Upper lobe of right lung (tissue), 1 donor: ENCODE measurements at regions not wholly inside any gene's neighbourhood (a gene's known extent, or its start where the extent isn't known, plus 50 kb on each side); places are given as distances from the start of the nearest gene placed in this dataset.

Source experiments
- ATAC-seq: fragments of 200-7000 bp; cut with Tn5 transposase; one replicate; pipeline ENCODE4 v1.9.1; 2020; ENCODE audit warnings: mild to moderate bottlenecking, moderate library complexity
- DNase-seq: peaks from one replicate; pipeline ENCODE4 v3.0.0-alpha.2; 2020
- H3K27ac ChIP-seq: fragments of 200-600 bp; one replicate; pipeline ENCODE4 v1.8.0; 2022
- H3K27me3 ChIP-seq: fragments of 200-600 bp; one replicate; pipeline ENCODE4 v1.8.0; 2022; ENCODE audit warnings: mild to moderate bottlenecking
- H3K36me3 ChIP-seq: fragments of 200-600 bp; one replicate; pipeline ENCODE4 v1.8.0; 2022
- H3K4me1 ChIP-seq: fragments of 200-600 bp; one replicate; pipeline ENCODE4 v1.8.0; 2022
- H3K4me3 ChIP-seq: fragments of 200-600 bp; one replicate; pipeline ENCODE4 v1.8.0; 2022; ENCODE audit warnings: mild to moderate bottlenecking
- H3K9me3 ChIP-seq: fragments of 200-600 bp; one replicate; pipeline ENCODE4 v1.8.0; 2022
- CTCF ChIP-seq: fragments of 200-600 bp; IDR thresholded peaks from one replicate; pipeline ENCODE4 v1.8.0; 2022; ENCODE audit warnings: antibody characterized with exemption
- intact Hi-C: fragments of 100-400 bp; cut with DNase I; formaldehyde crosslinking; loops from one replicate; pipeline ENCODE4 v1.11.0; 2022
- donor health status: DM: no; HTN: yes; CAD: no; lungs with severe emphysema.

- Histone ChIP-seq H3K36me3 (no peaks in the 10 kb centered on the region), H3K27me3 (no peaks in the 10 kb centered on the region), H3K27ac (no peak overlapping the region), H3K4me1 (no peaks in the 10 kb centered on the region), H3K4me3 (no peak overlapping the region), H3K9me3 (no peaks in the 10 kb centered on the region)
- ATAC-seq, result no peak
- TF ChIP-seq CTCF, result no peak
- intact Hi-C loops, result no loop called here
- no peak for DNase-seq
Measured at GRCh38 chr15:93527374-93528050, 438.5 kb upstream of the RGMA start.

DNA sequence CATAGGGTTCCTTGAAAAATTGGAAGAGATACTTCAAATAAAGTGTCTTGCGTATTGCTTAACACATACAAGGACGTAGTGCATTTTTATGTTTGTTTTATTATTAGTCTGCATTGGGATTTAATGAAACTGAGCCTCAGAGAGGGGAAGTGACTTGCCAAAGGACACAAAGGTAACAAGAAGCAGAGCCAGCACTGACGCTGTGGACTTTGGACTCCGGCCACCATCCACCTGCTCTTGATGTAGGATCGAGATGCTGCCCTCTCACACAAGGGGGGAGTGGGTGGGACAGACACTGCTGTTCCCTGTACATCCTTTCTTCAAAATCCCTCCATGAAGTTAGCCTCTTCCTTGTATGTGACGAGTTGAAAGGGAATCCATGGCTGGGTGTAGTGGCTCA is 435.4 kb upstream of the RGMA start:
- ATAC-seq (no peak), DNase-seq (no peak)
- no peaks in the 10 kb centered on the region for H3K4me1 ChIP-seq
- H3K27me3 ChIP-seq, result no peaks in the 10 kb centered on the region
- no peaks in the 10 kb centered on the region for H3K9me3 ChIP-seq
- no peak overlapping the region for H3K4me3 ChIP-seq
- no peak for TF ChIP-seq CTCF
- no peaks in the 10 kb centered on the region for H3K36me3 ChIP-seq
- H3K27ac ChIP-seq, result no peak overlapping the region
- intact Hi-C loops, result no loop called here

- no peak for ATAC-seq
- no peak overlapping the region for H3K4me3 ChIP-seq
- no peaks in the 10 kb centered on the region for H3K27me3 ChIP-seq
- no peaks in the 10 kb centered on the region for H3K36me3 ChIP-seq
- no peak for TF ChIP-seq CTCF
- no peaks in the 10 kb centered on the region for H3K4me1 ChIP-seq
- intact Hi-C loops, result no loop called here
- DNase-seq, result no peak
- H3K9me3 ChIP-seq, result no peaks in the 10 kb centered on the region
- no peak overlapping the region for H3K27ac ChIP-seq
Measured at GRCh38 chr15:93523481-93523880, 434.5 kb upstream of the RGMA start.

GRCh38 chr15:93520206-93520605 is 431.2 kb upstream of the RGMA start:
- H3K36me3 ChIP-seq, result no peaks in the 10 kb centered on the region
- H3K27me3 ChIP-seq, result no peaks in the 10 kb centered on the region
- no peaks in the 10 kb centered on the region for H3K4me1 ChIP-seq
- no peaks in the 10 kb centered on the region for H3K9me3 ChIP-seq
- no peak overlapping the region for H3K27ac ChIP-seq
- no peak overlapping the region for H3K4me3 ChIP-seq
- ATAC-seq (peak; percentile 14), DNase-seq (no peak)
- no peak for TF ChIP-seq CTCF
- intact Hi-C loops, result no loop called here

DNA sequence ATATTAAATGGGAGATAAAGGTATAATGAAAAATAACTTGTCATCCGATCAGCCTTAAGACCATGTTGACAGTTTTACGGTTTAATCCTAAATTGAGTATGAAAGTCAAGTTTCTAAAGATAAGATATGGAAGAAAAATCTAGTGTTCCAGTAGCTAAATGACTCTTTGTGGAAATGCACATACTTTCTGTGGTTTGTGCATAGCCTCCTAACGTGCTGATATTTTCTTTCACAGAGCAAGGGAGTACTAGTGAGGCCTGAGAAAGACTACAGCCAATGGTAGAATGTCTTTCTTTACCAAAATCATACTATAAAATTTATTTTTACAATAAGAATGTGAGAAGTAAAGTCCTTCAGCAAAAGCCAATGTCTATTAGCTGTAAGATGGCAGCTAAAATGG is 430.6 kb upstream of the RGMA start:
- ATAC-seq, result no peak
- H3K27ac ChIP-seq, result no peak overlapping the region
- no peaks in the 10 kb centered on the region for H3K9me3 ChIP-seq
- DNase-seq, result no peak
- no peaks in the 10 kb centered on the region for H3K36me3 ChIP-seq
- intact Hi-C loops, result no loop called here
- no peaks in the 10 kb centered on the region for H3K4me1 ChIP-seq
- TF ChIP-seq CTCF, result no peak
- no peaks in the 10 kb centered on the region for H3K27me3 ChIP-seq
- H3K4me3 ChIP-seq, result no peak overlapping the region

DNA sequence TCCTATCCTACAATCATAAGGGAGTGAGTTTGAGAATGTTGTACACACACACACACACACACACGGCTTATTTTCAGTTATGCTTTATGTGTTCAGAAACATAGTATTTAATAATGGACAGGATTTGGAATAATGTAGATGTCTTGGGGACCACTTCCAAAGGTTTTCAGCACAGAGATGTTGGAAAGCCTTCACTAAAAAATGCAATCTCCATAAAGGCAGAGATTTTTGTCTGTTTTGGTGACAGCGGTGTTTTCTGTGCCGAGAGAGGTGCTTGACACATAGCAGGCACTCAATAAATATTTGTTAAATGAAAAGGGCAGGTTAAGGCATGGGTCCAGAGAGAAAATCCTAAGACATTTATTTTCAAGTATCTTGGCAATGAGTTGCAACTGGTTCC is 428.2 kb upstream of the RGMA start:
- H3K4me1 ChIP-seq, result no peaks in the 10 kb centered on the region
- H3K4me3 ChIP-seq, result no peak overlapping the region
- H3K27me3 ChIP-seq, result peaks cover 6% of the 10 kb centered on the region
- no peaks in the 10 kb centered on the region for H3K9me3 ChIP-seq
- DNase-seq (no peak), ATAC-seq (no peak)
- H3K36me3 ChIP-seq, result no peaks in the 10 kb centered on the region
- H3K27ac ChIP-seq, result no peak overlapping the region
- intact Hi-C loops, result no loop called here
- no peak for TF ChIP-seq CTCF
